Left ventricle myocardium inferior (tissue), 1 donor: ENCODE measurements at regions not wholly inside any gene's neighbourhood (a gene's known extent, or its start where the extent isn't known, plus 50 kb on each side); places are given as distances from the start of the nearest gene placed in this dataset.

Source experiments
- DNase-seq: peaks from one replicate; pipeline ENCODE4 v3.0.0-alpha.2; 2020
- H3K27ac ChIP-seq: fragments of 200-600 bp; replicated peaks from 2 replicates; pipeline ENCODE4 v1.8.0; 2021
- H3K27me3 ChIP-seq: fragments of 200-600 bp; 2 replicates; pipeline ENCODE4 v1.8.0; 2021; ENCODE audit warnings: low read depth
- H3K36me3 ChIP-seq: fragments of 200-600 bp; 2 replicates; pipeline ENCODE4 v1.8.0; 2021
- H3K4me1 ChIP-seq: fragments of 200-600 bp; 2 replicates; pipeline ENCODE4 v1.8.0; 2021
- H3K4me3 ChIP-seq: fragments of 200-600 bp; 2 replicates; pipeline ENCODE4 v1.8.0; 2021; ENCODE audit warnings: mild to moderate bottlenecking, moderate library complexity
- H3K9me3 ChIP-seq: fragments of 200-600 bp; replicated peaks from 2 replicates; pipeline ENCODE4 v1.8.0; 2021
- intact Hi-C: fragments of 100-400 bp; cut with micrococcal nuclease; formaldehyde crosslinking; loops from one replicate; pipeline ENCODE4 v1.11.0; 2022
- TF ChIP-seq, protein P1 (sequence below): fragments of 200-600 bp; IDR thresholded peaks from 2 replicates; pipeline ENCODE4 v1.8.0; 2021; ENCODE audit warnings: antibody characterized with exemption, mild to moderate bottlenecking, borderline replicate concordance
- donor health status: DM: no; HTN: yes; CAD: no; lungs with severe emphysema.

DNA sequence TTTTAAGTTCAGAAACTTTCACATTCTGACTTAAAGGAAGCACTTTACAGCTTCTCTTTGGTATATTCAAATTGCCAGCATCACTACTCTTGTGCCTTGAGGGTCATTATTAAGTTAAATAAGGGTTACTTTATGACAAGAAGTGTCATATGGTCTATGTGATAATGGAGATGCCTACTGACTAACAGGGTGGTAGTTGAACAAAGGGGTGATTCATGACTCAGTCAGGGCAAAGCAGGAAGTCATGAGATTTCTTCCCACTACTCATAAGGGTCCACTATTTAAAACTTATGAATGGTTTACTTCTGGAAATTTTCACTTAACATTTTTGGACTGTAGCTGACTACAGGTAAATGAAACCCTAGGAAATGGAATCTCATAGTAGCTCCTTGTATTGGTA is 938.3 kb upstream of the PTPRD start:
- no peak overlapping the region for H3K4me3 ChIP-seq
- H3K4me1 ChIP-seq, result no peaks in the 10 kb centered on the region
- no peak overlapping the region for H3K27ac ChIP-seq
- TF ChIP-seq, protein P1, sequence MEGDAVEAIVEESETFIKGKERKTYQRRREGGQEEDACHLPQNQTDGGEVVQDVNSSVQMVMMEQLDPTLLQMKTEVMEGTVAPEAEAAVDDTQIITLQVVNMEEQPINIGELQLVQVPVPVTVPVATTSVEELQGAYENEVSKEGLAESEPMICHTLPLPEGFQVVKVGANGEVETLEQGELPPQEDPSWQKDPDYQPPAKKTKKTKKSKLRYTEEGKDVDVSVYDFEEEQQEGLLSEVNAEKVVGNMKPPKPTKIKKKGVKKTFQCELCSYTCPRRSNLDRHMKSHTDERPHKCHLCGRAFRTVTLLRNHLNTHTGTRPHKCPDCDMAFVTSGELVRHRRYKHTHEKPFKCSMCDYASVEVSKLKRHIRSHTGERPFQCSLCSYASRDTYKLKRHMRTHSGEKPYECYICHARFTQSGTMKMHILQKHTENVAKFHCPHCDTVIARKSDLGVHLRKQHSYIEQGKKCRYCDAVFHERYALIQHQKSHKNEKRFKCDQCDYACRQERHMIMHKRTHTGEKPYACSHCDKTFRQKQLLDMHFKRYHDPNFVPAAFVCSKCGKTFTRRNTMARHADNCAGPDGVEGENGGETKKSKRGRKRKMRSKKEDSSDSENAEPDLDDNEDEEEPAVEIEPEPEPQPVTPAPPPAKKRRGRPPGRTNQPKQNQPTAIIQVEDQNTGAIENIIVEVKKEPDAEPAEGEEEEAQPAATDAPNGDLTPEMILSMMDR, result no peak
- intact Hi-C loops, result no loop called here
- no peaks in the 10 kb centered on the region for H3K27me3 ChIP-seq
- no peak for DNase-seq
- no peaks in the 10 kb centered on the region for H3K36me3 ChIP-seq
- peaks cover 22% of the 10 kb centered on the region for H3K9me3 ChIP-seq

GRCh38 chr9:11558043-11558442 is 945.2 kb upstream of the PTPRD start:
- DNase-seq, result no peak
- peaks cover 15% of the 10 kb centered on the region for H3K9me3 ChIP-seq
- no peaks in the 10 kb centered on the region for H3K36me3 ChIP-seq
- H3K4me1 ChIP-seq, result no peaks in the 10 kb centered on the region
- intact Hi-C loops, result no loop called here
- TF ChIP-seq, protein P1, result no peak
- no peaks in the 10 kb centered on the region for H3K27me3 ChIP-seq
- no peak overlapping the region for H3K27ac ChIP-seq
- no peak overlapping the region for H3K4me3 ChIP-seq

DNA sequence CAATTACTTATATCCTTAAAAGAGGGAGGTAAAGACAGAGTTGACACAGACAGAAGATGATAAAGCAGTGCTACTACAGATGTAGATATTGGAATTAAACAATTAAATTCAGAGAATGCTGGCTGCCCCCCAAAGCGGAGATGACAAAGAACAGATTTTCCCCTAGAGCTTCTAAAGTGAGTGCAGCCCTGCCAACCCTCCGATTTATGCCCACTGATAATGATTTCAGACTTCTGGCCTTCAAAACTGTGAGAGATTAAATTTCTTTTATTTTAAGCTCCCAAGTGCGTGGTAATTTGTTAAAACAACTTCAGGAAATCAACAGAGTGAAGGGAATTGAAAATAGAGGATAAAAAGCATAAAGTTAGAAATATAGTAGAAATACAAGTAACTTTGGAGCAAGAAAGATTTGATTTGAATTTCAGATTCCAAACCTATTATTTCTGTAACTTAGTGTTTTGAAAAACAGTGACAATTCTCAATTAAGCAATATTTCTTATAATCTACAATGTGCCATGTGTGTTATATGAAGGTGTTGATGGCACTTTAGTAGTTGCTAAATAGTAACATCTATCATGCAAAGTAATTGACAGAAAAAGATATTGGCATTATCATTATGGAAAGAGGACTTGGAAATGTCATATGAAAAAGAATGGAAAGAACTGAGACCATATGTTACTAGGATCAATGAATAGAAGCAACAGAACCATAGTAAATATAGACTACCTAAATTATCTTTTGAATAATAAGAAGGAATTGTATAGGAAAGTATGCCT is 946.4 kb upstream of the PTPRD start:
- H3K4me1 ChIP-seq, result no peaks in the 10 kb centered on the region
- peaks cover 27% of the 10 kb centered on the region for H3K9me3 ChIP-seq
- H3K36me3 ChIP-seq, result no peaks in the 10 kb centered on the region
- no peak overlapping the region for H3K27ac ChIP-seq
- intact Hi-C loops, result no loop called here
- no peaks in the 10 kb centered on the region for H3K27me3 ChIP-seq
- no peak for DNase-seq
- TF ChIP-seq, protein P1, result no peak
- H3K4me3 ChIP-seq, result no peak overlapping the region

- peaks cover 7% of the 10 kb centered on the region for H3K9me3 ChIP-seq
- no peaks in the 10 kb centered on the region for H3K36me3 ChIP-seq
- intact Hi-C loops, result no loop called here
- H3K27ac ChIP-seq, result no peak overlapping the region
- no peaks in the 10 kb centered on the region for H3K27me3 ChIP-seq
- TF ChIP-seq, protein P1, result no peak
- DNase-seq, result no peak
- no peaks in the 10 kb centered on the region for H3K4me1 ChIP-seq
- no peak overlapping the region for H3K4me3 ChIP-seq
Measured at GRCh38 chr9:11577522-11577921, 964.7 kb upstream of the PTPRD start.

- Histone ChIP-seq H3K27me3 (no peaks in the 10 kb centered on the region), H3K4me3 (no peak overlapping the region), H3K27ac (no peak overlapping the region), H3K36me3 (no peaks in the 10 kb centered on the region), H3K9me3 (peaks cover 11% of the 10 kb centered on the region), H3K4me1 (no peaks in the 10 kb centered on the region)
- no peak for DNase-seq
- TF ChIP-seq, protein P1, result no peak
- intact Hi-C loops, result no loop called here
Measured at GRCh38 chr9:11595756-11596155, 983.0 kb upstream of the PTPRD start.
